ENCODE measurements at regions not wholly inside any gene's neighbourhood (a gene's known extent, or its start where the extent isn't known, plus 50 kb on each side); places are given as distances from the start of the nearest gene placed in this dataset.

DNA sequence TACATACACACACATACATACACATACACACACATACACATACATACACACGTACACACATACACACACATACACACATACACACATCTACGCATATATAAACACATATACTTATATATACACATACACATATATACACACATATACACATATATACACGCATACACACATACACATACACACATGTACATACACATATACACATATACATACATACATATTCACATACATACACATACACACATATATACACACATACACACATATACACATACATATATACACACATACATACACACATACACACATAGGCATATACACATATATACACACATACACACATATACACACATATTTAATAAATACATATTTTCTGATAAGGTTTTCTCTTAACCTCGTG, 324.0 kb downstream of the RPS6KC1 start:
- DNase-seq: no peak

DNA sequence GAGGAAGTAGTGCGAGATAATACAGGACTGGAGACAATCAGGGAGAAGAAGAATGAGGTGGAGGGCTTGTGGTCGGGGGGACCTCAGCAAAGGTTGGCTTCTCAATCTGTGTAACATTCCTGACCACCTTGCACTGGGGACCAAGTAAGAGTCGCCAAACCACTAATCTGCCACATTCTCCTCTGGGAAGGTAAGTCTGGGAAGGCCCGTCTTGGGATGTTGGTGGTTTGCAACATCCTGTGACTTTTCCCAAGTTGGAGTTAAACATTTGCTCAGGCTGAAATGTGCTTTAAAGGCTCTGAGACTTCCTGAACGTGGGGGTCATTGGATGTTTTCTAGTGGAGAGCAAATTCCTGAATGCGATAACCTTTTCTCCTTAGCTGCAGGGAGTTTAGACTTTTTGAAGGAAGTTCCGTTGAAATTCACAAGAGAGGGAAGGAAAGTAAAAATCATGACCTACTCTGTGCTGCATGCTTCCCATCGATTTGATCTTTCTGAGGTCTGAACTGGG, 325.9 kb downstream of the RPS6KC1 start:
- no peak for DNase-seq

DNA sequence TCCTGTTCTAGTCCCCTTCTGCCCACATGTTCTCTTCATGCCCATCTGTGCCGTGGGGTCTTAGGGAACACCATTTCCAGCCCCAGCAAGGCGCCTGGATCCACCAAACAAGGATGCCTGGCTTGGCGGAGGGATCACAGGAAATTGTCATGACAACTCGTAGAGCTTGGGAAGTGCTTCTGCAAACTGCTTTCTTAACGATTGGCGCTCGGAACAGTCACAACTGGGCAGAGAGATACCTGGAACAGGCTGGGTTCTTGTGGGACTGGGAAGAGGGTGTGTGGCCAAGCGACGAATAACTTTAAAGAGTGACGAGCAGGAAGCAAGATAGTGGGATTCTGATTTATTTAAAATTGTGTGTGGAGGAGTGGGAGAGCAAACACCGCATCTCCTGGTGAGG, 329.8 kb downstream of the RPS6KC1 start:
- no peak for DNase-seq

DNA sequence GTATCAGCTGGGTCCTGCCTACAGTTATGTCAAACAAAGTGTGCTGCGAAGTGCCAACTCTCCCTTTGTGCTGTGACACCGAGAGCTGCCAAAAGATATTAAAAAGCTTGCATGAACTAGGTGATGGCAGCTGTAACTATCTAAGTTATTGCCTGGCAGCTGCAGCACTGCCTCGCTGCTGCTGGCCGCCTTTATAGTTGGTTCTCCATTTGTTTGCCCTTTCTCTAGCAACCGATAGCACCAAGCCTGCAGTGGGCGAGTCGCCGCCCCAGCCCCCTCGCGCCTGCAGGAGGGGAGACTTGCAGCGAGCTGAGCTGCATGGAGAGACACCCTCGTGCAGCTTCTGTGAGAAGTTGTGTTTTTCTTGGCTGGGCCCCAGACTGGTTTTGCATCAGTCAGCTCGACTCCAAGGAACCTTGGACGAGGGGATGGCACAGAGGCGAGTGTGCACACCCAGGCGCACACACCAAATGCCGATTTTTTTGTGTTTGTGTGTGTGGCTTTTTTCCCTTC, 330.6 kb downstream of the RPS6KC1 start:
- DNase-seq: no peak

DNA sequence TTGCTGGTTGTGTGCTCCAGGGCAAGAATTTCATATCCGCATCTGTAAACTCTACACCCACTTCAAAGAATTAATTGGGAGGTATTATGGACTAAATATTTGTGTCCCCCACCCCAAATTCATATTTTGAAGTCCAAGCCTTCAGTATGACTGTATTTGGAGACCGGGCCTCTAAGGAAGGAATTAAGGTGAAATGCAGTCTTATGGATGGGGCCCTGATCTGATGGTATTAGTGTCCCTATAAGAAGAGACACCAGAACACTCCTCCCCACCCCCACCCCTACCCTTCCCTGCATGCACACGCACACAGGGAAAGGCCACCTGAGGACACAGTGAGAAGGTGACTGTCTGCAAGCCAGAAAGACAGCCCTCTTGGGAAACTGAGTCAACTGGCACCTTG, 332.4 kb downstream of the RPS6KC1 start:
- DNase-seq: no peak

DNA sequence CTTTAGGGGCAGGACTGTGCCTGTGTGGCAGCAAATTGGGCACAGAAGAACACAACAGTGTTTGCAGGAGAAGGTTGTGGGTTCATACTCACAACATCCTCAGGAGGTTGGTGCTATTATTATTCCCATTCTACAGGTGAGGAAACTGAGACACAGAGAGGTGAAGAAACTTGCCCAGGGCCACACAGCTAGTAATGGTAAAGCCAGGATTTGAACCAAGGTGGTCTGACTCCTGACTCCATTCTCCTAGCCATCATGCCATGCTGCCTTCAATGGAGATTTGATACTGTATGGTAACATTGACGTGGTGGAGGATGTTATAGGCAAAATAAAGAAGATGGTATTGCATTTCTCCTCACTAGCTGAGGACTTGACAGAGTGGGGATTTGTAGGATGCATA, 334.2 kb downstream of the RPS6KC1 start:
- no peak for DNase-seq

DNA sequence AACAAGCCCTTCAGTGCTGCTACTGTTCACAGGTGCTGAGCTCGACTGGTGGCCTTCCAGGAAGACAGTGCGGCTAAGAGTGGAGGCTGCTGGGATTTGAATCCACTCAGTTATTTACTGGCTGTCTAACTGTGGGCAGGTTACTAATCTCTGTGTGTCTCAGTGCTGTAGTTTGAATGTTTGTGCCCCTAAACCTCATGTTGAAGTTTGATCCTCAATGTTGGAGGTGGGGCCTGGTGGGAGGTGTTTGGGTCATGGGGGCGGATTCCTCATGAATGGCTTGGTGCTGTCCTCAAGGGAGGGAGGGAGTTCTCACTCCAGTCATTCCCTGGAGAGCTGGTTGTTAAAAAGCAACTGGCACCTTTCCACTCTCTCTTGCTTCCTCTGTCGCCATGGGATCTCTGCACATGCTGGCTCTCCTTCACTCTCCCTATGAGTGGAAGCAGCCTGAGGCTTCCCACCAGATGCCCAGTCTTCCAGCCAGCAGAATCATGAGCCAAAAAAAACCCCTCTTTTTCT, 334.8 kb downstream of the RPS6KC1 start:
- no peak for DNase-seq

DNA sequence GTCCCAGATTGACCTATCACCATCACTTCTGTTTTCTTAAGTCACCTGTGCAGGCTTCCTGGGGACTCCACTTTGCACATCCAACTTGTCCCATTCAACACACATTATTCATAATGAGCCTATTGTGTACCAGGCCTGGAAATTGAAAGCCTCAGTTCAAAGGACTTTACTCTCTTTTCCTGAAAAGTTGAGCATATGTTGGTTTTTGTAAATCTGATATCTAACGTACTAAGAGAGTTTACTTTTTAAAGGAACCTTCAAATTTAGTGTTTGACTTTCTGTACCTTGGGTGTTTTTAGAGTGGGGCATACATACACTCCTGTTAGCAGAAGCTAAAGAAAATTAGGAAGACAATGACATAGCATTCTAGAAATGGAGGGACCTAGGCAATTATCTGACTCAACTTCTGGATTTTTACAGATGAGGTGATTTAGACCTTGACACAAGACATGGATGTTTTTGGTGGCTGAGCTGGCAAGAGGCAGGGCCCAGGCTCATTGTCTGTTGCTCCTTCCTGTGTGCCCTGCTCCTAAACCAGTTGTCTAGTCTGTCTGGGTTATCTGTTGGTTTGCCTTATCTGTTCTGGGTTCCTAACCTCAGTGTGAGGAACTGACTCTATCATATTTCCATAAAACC, 336.5 kb downstream of the RPS6KC1 start:
- no peak for DNase-seq

DNA sequence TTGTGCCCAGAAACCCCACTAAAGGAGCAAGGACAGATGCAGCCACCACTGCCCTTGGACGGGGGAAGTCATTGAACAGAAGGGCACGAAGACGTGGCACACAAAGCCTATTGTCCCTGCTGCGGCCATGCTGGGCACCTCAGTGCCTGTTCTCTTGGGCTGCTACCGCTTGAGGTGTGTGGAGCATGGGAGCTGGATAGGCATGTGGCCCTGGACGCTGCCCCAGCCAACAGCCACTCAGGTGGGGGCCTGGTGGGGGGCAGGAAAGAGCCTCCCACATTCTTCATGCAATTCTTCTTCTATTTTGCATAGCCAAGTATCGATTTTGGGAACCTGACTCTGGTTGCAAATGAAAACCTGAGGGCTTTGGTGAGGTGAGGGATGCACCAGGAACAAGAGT, 337.2 kb downstream of the RPS6KC1 start:
- no peak for DNase-seq

DNA sequence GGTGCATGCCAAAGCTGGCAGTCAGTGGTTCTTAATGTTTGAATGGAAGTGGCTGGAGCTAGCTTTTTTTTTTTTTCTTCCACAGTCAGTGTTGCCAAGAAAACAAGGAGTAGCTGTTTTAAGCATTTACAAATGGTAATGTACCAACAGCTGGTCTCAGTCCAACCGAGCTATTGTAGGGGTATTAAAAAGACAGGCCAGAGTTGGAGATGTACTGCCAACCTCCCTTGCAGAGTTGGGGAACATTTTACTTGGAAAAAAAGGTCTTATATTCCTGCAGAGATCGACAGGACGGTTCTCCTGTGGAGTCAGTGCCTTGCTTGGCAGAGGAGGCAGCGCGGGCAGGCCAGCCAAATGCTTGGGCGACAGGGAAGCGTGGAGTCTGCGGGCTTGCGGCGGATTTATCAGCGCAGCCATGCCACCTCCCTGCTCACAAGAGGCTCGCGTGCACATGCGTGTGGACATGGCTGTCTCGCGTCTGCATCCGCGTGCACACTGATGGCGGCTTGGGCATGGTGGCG, 338.1 kb downstream of the RPS6KC1 start:
- DNase-seq: no peak

DNA sequence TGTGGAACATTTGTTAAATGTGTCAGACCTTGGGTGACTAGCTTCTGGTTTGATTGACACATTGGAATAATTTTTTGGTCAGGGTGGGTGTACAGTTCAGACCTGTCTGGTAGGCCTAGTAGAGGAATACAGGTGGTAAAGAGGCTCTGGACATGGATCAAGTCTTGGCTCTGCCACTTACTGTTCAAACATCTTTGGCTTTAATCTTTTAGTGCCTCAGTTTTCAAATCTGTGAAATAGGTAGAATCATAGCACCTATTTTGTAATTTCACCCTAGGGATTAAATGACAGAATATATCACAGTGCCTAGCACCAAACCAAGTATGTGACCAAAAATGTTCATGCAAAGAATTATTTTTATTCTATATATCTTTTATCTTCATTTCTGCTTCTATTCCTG, 340.4 kb downstream of the RPS6KC1 start:
- DNase-seq: no peak

DNA sequence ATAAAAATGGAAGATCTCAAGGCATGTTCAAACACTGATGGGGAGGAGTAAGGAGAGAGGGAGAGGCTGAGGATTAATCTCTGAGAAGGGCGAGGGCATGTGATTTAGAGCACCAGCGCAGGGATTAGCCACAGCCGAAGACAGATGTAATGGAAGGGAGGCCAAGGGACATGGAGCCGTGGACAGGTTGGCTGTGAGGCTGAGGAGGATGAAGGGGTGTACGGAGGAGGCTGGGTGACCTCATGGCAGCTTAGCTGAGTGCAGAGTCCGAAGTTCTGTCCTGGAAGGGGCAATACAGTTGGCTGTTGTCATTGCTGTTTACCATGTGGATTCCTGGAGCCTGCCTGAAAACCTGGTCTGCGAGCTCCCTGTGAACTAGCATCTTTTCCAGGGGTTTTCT, 342.8 kb downstream of the RPS6KC1 start:
- no peak for DNase-seq

DNA sequence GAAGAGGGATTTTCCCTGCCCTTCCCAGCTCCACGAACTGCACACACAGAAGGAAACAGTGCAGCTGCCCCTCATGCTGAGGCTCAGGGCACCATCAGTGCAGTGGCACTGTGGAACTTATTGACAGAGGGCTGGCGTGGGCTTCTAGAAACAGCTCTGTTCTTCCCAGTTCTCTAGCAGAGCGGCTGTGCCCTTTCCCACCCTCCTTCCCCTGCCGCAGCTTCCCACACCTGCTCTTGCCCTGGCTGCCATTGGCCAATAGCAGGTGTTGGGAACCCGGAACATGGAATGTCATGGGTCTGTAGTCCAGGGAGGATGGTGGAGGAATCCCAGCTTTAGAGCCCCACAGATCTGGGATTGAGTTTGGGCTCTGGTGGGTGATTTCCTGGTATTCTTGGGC, 343.8 kb downstream of the RPS6KC1 start:
- DNase-seq: no peak

DNA sequence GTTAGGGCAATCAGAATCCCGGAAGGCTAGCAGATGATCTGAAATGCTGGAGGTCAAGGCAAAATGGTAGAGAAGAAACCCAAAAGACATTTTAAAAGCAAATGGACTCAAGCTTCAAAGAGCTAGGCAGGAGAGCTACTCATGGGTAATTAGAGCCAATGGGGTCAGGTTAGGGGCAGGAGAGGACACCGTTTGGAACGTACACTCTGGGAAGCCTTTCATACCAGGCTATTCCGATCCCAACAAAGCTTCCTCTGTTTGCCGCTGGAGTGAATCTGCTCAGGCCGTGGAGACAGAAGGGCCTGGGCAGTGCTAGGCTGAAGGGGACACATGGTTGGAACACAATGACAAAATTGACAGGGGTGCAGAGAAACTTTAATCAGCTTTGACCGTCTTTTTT, 346.6 kb downstream of the RPS6KC1 start:
- DNase-seq: no peak

DNA sequence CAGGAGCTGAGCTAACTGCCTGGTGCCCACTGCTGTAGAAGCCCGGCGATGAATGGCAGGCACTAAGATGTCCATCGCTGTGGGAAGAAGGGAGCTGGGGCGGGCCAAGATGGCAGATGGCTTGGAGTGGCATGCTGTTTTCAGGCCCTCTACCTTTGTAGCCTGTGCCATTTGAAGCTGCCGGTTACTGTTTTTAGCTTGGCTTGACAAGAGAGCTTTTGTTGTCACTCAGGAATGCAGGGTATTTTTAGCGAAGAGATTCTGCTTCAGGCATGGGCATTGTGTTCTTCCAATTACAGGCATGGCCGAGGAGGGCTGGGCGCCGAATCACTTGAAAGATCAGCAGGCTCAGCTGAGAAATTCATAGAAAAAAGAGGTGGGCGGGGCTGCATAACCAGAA, 348.7 kb downstream of the RPS6KC1 start:
- no peak for DNase-seq

DNA sequence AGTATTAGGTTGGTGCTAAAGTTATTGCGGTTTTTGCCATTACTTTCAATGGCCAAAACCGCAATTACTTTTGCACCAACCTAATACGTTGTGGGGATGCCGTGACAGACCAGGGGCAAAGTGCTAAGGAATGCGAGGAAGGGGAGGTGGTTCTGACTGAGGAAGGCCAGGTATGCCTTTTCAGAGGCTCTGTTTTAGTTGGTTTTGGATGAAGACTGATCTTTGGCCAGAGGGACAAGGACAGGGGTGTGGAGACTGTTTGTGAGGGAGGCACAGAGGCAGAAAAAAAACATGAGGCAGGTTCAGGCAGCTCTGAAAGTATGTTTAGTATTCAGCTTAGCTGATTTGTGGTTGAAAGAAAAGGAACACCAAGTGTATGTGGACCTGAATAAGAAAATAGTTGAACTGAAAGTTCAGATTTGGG, 358.2 kb downstream of the RPS6KC1 start:
- DNase-seq: no peak

DNA sequence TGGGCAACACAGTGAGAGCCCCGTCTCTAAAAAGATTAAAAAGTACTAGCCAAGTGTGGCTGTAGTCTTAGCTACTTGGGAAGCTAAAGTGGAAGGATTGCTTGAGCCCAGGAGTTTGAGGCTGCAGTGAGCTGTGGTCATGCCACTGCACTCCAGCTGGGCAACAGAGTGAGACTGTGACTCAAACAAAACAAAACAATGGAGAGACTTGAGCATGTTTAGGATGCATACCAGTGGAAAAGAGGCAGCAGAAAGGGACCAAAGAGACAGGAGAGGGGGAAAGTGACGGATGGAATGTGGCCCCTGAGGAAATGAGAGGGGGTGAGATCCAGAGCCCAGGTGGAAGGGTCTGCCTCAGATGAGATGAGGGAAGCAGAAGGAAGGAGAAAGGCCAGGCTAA, 358.9 kb downstream of the RPS6KC1 start:
- DNase-seq: no peak

DNA sequence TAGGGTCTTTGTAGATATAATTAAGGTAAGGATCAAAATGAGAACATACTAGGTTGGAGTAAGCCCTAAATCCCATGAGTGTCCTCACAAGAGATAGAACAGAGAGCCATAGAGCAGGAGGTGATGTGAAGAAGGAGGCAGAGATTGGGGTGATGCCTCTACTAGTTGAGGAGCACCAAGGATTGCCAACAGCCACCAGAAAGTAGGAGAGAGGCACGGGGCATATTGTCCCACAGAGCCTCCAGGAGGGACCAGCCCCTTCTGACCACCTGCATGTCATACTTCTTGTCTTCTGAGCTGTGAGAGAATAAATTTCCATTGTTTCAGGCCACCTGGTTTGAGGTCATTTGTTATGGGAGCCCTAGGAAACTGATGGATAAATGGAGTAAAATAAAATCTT, 363.3 kb downstream of the RPS6KC1 start:
- DNase-seq: no peak

DNA sequence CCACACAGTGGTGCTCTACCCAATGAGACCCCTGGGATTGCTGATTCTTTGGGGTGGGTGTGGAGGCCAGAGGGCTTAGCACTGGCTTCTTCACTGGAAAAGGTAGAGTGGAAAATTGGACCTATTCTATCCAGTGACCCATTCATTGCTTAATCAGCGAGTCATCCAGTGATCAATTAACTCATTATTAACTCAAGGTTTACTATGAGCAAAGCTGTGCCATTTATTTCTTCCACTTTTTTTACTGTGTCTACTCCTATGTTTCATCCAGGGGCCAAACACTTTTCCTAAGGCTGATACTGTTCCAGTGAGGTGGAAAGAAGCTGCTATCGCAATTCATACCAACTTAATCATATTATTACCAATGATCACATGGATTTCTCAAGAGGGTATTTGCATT, 363.9 kb downstream of the RPS6KC1 start:
- DNase-seq: no peak

DNA sequence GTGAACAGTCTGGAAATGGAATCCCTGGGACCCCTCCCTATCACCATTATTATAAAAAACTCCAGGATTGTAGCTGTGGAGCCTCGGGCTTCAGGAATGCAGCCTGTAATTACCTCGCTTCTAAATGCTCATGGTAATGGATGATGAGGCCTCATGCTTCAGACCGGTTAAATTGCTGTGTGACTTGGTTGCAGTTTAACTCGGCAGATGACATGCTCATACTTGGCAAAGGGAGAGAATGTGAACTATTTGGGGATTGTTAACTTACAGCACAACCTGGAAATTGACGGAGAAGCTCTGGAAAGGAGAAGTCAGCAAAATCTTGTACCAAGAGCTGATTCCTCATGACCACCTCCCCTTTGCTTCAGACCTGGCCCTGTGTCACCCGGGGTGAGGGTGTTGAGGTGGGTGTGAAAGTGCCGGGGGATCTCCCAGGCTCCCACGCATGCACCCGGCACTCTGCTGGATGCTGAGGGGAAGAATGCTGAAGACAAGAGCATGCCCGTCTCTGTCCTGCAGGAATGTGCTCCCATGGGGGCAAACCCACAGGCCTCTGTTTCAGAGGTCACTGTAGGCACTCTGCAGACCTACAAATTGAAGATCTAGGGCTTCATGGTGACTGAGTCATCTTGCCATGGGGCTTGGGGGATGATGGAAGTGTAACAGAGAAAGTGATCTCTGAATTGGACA, 364.8 kb downstream of the RPS6KC1 start:
- no peak for DNase-seq

DNA sequence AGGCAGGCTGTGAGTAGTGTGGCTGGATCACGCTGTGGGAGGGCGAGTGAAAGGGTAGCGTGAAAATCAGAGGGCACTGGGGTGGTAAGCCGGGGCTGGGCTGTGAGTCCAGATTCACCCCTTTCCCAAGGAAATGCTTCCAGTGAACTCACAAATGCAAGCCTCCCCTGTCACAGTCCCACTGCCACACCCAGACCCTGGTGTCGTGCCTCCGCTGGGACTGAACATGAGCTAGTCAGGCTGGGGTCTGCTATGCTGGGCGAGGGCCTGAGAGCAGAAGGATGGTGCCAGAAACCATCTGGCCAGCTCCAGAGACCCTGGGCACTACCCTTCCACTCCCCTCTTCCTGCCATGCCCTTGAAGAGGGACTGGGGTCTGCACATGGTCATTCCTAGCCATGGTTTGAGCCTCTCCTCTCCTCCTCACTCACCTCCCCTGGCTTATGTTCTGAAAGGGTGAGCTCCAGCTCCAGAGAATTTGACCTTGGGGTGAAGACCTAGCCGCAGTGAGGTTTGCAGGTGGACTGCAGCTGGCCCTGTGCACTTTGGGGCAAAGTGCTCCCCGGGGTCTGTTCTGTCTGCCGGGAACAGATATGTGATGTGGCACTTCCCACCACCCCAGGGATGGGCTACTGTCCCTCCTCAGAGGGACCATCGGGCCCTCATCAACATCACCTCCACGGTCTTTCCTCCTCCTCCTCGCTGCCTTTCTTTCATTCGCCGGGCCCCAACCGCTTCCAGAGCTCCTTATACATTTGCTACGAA, 365.6 kb downstream of the RPS6KC1 start:
- no peak for DNase-seq

DNA sequence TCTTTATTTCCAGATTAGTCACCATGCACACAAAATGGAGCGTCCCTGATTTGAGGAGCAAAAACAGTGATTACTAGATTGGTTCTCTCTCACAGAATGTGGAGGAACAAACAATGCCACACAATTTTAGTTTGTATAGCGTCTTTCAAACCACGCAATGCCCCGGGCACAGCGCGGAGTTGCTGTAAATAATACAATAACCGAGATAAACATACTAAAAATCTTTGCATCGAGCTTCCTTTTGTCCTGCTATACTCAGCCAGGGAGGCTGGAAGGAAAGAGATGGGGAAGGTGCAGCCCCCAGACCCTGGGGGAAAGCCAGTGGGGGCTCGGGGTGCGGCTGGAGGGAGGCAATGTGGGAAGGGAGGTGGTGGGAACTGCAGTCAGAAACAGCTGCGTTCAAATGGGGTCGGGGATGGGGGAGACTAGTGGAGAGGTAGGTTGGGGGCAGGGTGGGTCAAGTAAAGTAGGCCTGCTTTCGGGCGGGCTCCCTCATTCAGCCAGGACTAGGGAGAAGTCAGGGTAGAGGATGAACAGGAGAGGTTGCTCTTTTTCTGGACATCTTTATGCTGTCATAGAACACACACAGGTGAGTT, 366.3 kb downstream of the RPS6KC1 start:
- DNase-seq: no peak

DNA sequence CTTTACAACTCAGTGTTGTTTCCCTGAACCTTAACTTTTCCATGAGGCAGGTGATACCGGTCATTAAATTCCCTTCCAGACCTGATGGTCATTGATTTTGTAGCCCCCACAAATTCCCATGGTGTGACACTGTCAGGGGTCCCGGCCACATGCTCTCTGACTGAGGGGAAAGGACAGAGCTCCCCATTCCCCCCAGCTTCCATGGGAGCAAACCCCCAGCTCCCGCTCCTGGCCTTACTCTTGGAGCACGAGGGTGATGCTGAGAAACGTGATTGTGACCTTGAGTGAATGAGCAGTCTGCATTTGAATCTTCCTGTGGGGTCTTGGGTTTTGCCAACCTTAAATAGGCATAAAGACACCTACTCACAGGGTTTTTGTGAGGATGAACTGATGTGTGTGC, 366.8 kb downstream of the RPS6KC1 start:
- no peak for DNase-seq

All from CD4-positive, alpha-beta T cell treated with Interleukin-6 for 4 hours (primary cell).